Activated CD8-positive, alpha-beta T cell treated with anti-CD3 and anti-CD28 coated beads for 36 hours (primary cell): ENCODE measurements at regions not wholly inside any gene's neighbourhood (a gene's known extent, or its start where the extent isn't known, plus 50 kb on each side); places are given as distances from the start of the nearest gene placed in this dataset.

ENCODE experiments used
- ATAC-seq: fragments of 200-7000 bp; cut with Tn5 transposase; one replicate; pipeline ENCODE4 v1.10.0; 2021; ENCODE audit warnings: mild to moderate bottlenecking, moderate library complexity
- CTCF ChIA-PET: fragments of 350-600 bp; sonication (Branson Sonifier 250); formaldehyde crosslinking; loops from one replicate; lab custom pipeline; 2021; ENCODE audit warnings: antibody characterized with exemption; lab: Charles Lee
- POLR2A ChIA-PET: fragments of 350-600 bp; sonication (Branson Sonifier 250); formaldehyde crosslinking; loops from one replicate; lab custom pipeline; 2021; ENCODE audit warnings: antibody characterized with exemption; lab: Charles Lee
- DNase-seq: peaks from one replicate; pipeline ENCODE4 v3.0.0-alpha.2; 2020
- H3K27ac Mint-ChIP-seq: one replicate; pipeline ENCODE4 v1.8.0; 2021; ENCODE audit warnings: mild to moderate bottlenecking, mixed read lengths
- H3K27me3 Mint-ChIP-seq: one replicate; pipeline ENCODE4 v1.8.0; 2021; ENCODE audit warnings: mixed read lengths
- H3K36me3 Mint-ChIP-seq: one replicate; pipeline ENCODE4 v1.8.0; 2021; ENCODE audit warnings: low read depth, mixed read lengths
- H3K4me1 Mint-ChIP-seq: one replicate; pipeline ENCODE4 v1.8.0; 2021; ENCODE audit warnings: low read depth, mixed read lengths
- H3K4me3 Mint-ChIP-seq: one replicate; pipeline ENCODE4 v1.8.0; 2021; ENCODE audit warnings: mild to moderate bottlenecking, moderate library complexity, mixed read lengths
- H3K9me3 Mint-ChIP-seq: one replicate; pipeline ENCODE4 v1.8.0; 2021; ENCODE audit warnings: mixed read lengths
- CTCF ChIP-seq: fragments of 200-600 bp; IDR thresholded peaks from one replicate; pipeline ENCODE4 v1.8.0; 2022; ENCODE audit warnings: antibody characterized with exemption, mild to moderate bottlenecking
- intact Hi-C: fragments of 100-400 bp; cut with micrococcal nuclease; formaldehyde crosslinking; loops from one replicate; pipeline ENCODE4 v1.10.0; 2022

- ChIA-PET POLR2A (no interaction called here), CTCF (interaction anchor here (1.0 kb wide), 1 partner anchor 58 kb away, joined by 3 read pairs; no protein-coding TSS in a partner anchor)
- ATAC-seq (no peak), DNase-seq (no peak)
- H3K9me3 Mint-ChIP-seq, result no peaks in the 10 kb centered on the region
- H3K4me1 Mint-ChIP-seq, result no peaks in the 10 kb centered on the region
- H3K27me3 Mint-ChIP-seq, result peaks cover 26% of the 10 kb centered on the region
- no peak overlapping the region for H3K27ac Mint-ChIP-seq
- no peak for TF ChIP-seq CTCF
- intact Hi-C loops, result no loop called here
- no peak overlapping the region for H3K4me3 Mint-ChIP-seq
- no peaks in the 10 kb centered on the region for H3K36me3 Mint-ChIP-seq
These were observed 127.9 kb downstream of the SQOR start for GRCh38 chr15:45762726-45763125.

- Mint-ChIP-seq H3K4me1 (no peaks in the 10 kb centered on the region), H3K27ac (no peak overlapping the region), H3K36me3 (no peaks in the 10 kb centered on the region), H3K4me3 (no peak overlapping the region), H3K9me3 (no peaks in the 10 kb centered on the region), H3K27me3 (peaks cover 26% of the 10 kb centered on the region)
- TF ChIP-seq CTCF, result no peak
- no peak for ATAC-seq
- no peak for DNase-seq
- intact Hi-C loops, result no loop called here
- POLR2A ChIA-PET, result no interaction called here
- CTCF ChIA-PET, result no interaction called here
These were observed 128.5 kb downstream of the SQOR start for GRCh38 chr15:45763170-45763869.

DNA sequence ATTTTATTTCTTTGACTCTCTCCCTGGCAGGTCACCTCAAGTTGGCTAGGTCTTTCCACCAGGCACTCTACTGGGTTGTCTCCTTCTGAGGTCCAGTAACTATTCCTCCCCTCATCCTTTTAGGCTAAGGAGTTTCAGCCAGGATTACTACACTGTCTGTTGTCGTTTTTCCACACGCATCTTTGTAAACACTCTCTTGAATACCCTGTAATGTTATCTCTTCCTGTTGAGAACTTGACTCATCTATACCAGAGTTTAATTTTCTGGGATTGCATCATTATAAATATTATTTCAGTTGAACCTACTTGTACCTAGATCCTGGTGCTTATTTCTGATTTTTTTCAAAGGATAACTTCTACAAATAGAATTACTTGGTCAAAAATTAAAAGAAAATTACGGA is 138.3 kb downstream of the SQOR start:
- H3K9me3 Mint-ChIP-seq, result no peaks in the 10 kb centered on the region
- H3K27me3 Mint-ChIP-seq, result peaks cover 13% of the 10 kb centered on the region
- no peak for TF ChIP-seq CTCF
- ChIA-PET POLR2A (no interaction called here), CTCF (no interaction called here)
- intact Hi-C loops, result no loop called here
- no peak overlapping the region for H3K27ac Mint-ChIP-seq
- no peak for DNase-seq
- no peak for ATAC-seq
- H3K36me3 Mint-ChIP-seq, result no peaks in the 10 kb centered on the region
- H3K4me1 Mint-ChIP-seq, result no peaks in the 10 kb centered on the region
- no peak overlapping the region for H3K4me3 Mint-ChIP-seq

- H3K27me3 Mint-ChIP-seq, result peaks cover 13% of the 10 kb centered on the region
- ATAC-seq (no peak), DNase-seq (no peak)
- H3K4me1 Mint-ChIP-seq, result no peaks in the 10 kb centered on the region
- no peak overlapping the region for H3K27ac Mint-ChIP-seq
- intact Hi-C loops, result no loop called here
- CTCF ChIA-PET, result interaction anchor here (1.2 to 3.0 kb wide), 2 partner anchors 19 to 71 kb away, joined by 3 to 11 read pairs; no protein-coding TSS in a partner anchor
- H3K9me3 Mint-ChIP-seq, result no peaks in the 10 kb centered on the region
- no peak for TF ChIP-seq CTCF
- H3K4me3 Mint-ChIP-seq, result no peak overlapping the region
- POLR2A ChIA-PET, result no interaction called here
- no peaks in the 10 kb centered on the region for H3K36me3 Mint-ChIP-seq
These were observed 141.9 kb downstream of the SQOR start for GRCh38 chr15:45776772-45777171.

- intact Hi-C loops, result no loop called here
- Mint-ChIP-seq H3K4me3 (no peak overlapping the region), H3K27ac (no peak overlapping the region), H3K27me3 (peaks cover 13% of the 10 kb centered on the region), H3K9me3 (no peaks in the 10 kb centered on the region), H3K36me3 (no peaks in the 10 kb centered on the region), H3K4me1 (no peaks in the 10 kb centered on the region)
- DNase-seq (no peak), ATAC-seq (no peak)
- POLR2A ChIA-PET, result no interaction called here
- no peak for TF ChIP-seq CTCF
- CTCF ChIA-PET, result interaction anchor here (0.9 to 1.8 kb wide), 3 partner anchors 17 to 72 kb away, joined by 3 to 6 read pairs (median 5); no protein-coding TSS in a partner anchor
These were observed 143.0 kb downstream of the SQOR start for GRCh38 chr15:45777781-45778180.
